IPS-18c (cell line): ENCODE measurements at regions not wholly inside any gene's neighbourhood (a gene's known extent, or its start where the extent isn't known, plus 50 kb on each side); places are given as distances from the start of the nearest gene placed in this dataset.

Experiments
- H3K4me3 ChIP-seq: 2 replicates; pipeline ENCODE4 v1.7.0; 2013; ENCODE audit warnings: low read depth, mild to moderate bottlenecking, low read length, moderate library complexity; ENCODE audit not compliant: insufficient read depth
- H3K9me3 ChIP-seq: one replicate; pipeline ENCODE4 v1.6.1; 2013; ENCODE audit warnings: mild to moderate bottlenecking, low read length, moderate library complexity; ENCODE audit not compliant: control insufficient read depth, insufficient read depth

- no peak overlapping the region for H3K4me3 ChIP-seq
Measured at GRCh38 chr5:3654515-3654914, 58.9 kb downstream of the IRX1 start.

GRCh38 chr5:3656803-3657202 is 61.2 kb downstream of the IRX1 start:
- Histone ChIP-seq H3K9me3 (no peaks in the 10 kb centered on the region), H3K4me3 (no peak overlapping the region)

More at GRCh38 chr5:3654515-3654914, 58.9 kb downstream of the IRX1 start:
- no peaks in the 10 kb centered on the region for H3K9me3 ChIP-seq

- Histone ChIP-seq H3K4me3 (no peak overlapping the region), H3K9me3 (no peaks in the 10 kb centered on the region)
Measured at GRCh38 chr5:3657364-3658022, 61.9 kb downstream of the IRX1 start.

GRCh38 chr5:3658929-3659328 is 63.3 kb downstream of the IRX1 start:
- H3K9me3 ChIP-seq: no peaks in the 10 kb centered on the region
- H3K4me3 ChIP-seq: no peak overlapping the region

DNA sequence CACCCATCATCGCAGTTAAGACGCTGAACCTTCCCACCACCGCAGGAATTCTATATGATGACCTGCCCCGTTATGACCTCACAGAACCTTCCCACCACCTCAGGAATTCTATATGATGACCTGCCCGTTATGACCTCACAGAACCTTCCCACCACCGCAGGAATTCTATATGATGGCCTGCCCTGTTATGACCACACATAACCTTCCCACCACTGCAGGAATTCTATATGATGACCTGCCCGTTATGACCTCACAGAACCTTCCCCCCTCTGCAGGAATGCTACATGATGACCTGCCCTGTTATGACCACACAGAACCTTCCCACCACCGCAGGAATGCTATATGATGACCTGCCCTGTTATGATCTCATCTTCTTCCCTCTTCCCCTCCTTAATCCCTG is 64.3 kb downstream of the IRX1 start:
- H3K4me3 ChIP-seq: no peak overlapping the region
- no peaks in the 10 kb centered on the region for H3K9me3 ChIP-seq

GRCh38 chr5:3660630-3661029 is 65.0 kb downstream of the IRX1 start:
- no peaks in the 10 kb centered on the region for H3K9me3 ChIP-seq
- H3K4me3 ChIP-seq: no peak overlapping the region

DNA sequence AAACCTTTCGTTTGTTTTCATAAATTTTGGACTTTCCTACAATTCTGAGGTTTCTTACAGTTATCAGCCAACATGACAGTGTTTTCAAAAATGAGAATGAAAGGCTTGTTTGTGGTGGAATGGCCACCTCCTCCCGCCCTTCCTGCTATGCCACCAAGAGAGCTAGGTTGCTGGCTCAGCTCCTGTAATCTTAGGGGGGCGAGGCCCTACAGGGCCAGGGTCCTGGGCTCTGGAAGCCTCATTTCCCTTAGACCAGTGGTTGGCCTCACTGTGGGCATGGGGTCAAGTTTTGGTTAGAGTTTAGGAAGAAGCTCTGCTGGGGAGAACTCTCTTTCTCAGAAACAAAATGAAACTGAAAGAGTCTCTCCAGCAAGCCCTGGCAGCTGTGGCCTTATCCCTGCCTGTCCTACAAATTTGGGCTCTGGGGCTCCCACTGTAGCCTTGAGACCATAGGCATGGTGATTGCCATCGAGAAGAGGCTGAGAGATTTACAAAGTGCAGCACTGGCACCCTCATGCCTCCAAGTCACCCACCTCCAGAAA is 66.2 kb downstream of the IRX1 start:
- H3K4me3 ChIP-seq: no peak overlapping the region
- no peaks in the 10 kb centered on the region for H3K9me3 ChIP-seq

GRCh38 chr5:3662344-3662743 is 66.7 kb downstream of the IRX1 start:
- Histone ChIP-seq H3K4me3 (no peak overlapping the region), H3K9me3 (no peaks in the 10 kb centered on the region)

GRCh38 chr5:3671337-3671736 is 75.7 kb downstream of the IRX1 start:
- Histone ChIP-seq H3K9me3 (no peaks in the 10 kb centered on the region), H3K4me3 (no peak overlapping the region)

DNA sequence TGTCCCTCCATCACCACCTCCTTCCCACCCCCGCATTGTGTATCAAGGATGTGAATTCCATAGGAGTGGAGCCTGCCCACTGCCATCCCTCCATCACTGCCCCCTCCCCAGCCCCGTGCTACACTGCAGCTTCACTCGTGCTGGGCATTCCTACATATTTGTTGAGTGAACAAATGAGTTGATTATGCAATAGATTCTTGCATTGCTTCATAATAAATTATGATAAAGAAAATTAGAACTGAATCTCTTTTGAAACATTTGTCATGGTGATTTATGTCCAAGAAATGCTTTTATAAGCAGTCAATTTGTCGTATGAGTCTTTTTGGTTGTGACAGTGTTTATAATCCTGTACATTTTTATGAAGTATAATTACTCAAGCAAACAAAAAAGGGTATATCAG is 83.2 kb downstream of the IRX1 start:
- H3K4me3 ChIP-seq: no peak overlapping the region
- H3K9me3 ChIP-seq: no peaks in the 10 kb centered on the region

- no peak overlapping the region for H3K4me3 ChIP-seq
- H3K9me3 ChIP-seq: no peaks in the 10 kb centered on the region
Measured at GRCh38 chr5:3680821-3681220, 85.2 kb downstream of the IRX1 start.

GRCh38 chr5:3684118-3684517 is 88.5 kb downstream of the IRX1 start:
- H3K4me3 ChIP-seq: no peak overlapping the region
- H3K9me3 ChIP-seq: no peaks in the 10 kb centered on the region

DNA sequence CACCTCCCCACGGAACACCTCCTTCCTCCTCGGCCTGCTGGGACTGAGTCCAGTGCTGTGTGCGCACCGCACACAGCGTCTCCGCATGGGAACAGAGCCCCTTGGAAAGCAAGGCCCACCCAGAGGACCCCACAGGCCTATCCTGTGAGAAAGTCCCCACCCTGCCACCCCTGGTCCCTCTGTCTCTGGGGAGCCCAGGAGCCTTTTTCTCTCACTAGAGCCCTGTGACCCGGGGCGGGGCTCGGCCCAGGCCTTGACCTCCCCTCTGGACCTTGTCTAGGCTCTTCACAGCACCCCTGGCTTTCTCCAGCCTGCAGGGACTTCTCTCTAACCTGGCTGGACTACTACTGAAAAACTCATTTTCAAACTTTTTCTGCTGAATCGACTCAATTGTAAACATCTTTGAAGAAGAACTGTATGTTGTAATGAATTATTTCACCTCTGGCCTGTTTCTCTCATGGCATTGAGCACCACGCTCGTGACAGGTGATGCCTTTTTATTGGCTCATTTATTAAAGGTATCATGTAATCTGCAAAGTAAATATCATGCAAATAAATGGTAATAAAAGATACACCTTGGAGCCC is 89.2 kb downstream of the IRX1 start:
- Histone ChIP-seq H3K9me3 (no peaks in the 10 kb centered on the region), H3K4me3 (no peak overlapping the region)

DNA sequence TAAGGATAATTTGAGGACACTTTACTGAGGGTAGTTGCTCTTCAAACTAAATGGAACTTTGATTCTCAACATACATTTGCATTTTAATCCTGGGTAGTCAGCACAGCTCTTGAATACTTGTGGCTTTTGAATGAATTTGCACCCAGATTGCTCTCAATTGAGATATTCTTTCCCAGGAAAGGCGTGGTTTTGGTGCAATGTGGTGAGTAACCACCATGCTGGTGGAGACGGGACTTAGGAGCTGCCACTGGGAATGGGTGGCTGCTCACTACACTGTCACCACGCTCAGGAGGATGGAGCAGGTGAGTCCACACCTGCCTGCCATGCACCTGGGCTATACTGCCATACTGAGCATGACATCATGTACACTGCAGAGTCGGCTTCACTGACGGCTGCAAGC is 99.2 kb downstream of the IRX1 start:
- Histone ChIP-seq H3K4me3 (no peak overlapping the region), H3K9me3 (no peaks in the 10 kb centered on the region)

DNA sequence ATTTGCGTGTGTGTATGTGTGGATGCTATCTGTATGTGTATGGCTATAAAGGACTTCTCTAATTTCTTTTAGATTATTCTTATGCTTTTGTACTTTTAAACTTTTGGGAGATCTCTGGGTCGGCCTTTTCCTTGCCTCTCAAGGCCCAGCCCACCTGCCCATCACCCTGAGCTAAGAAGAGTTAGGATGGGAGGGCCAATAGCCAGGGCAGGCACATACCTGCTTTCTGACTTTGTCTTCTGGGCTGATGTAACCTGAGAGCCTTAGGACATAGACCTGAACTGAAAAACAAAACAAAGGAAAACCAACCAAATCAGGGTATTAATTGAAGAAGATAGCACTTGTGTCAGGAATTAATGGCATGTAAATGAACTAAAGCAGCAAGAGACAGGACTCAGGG is 100.2 kb downstream of the IRX1 start:
- H3K9me3 ChIP-seq: no peaks in the 10 kb centered on the region
- H3K4me3 ChIP-seq: no peak overlapping the region

DNA sequence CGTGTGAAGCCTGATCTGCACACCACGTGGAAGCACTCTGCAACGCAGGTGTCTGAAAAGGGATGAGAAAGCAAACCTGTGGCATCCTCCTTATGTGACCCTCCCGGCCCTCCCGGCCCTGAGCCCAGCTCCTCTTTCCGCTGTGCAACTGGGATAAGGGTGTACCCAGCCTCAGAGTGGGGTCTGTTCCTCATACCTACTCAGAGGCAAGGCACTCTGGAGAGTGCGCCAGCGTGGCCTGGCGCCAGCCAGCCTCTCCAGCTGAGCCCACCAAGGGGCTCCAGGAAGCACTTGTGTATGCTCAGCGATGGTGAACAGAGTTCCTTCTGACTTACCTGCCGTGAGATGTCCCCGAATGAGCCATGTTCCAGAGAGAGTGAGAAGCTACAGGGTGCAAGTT is 102.8 kb downstream of the IRX1 start:
- H3K4me3 ChIP-seq: no peak overlapping the region
- no peaks in the 10 kb centered on the region for H3K9me3 ChIP-seq

- no peak overlapping the region for H3K4me3 ChIP-seq
- H3K9me3 ChIP-seq: no peaks in the 10 kb centered on the region
Measured at GRCh38 chr5:3701694-3702093, 106.1 kb downstream of the IRX1 start.

- no peaks in the 10 kb centered on the region for H3K9me3 ChIP-seq
- no peak overlapping the region for H3K4me3 ChIP-seq
Measured at GRCh38 chr5:3704661-3705060, 109.0 kb downstream of the IRX1 start.
